HG03103 (cell line): ENCODE measurements at regions not wholly inside any gene's neighbourhood (a gene's known extent, or its start where the extent isn't known, plus 50 kb on each side); places are given as distances from the start of the nearest gene placed in this dataset.

Experiments
- ATAC-seq: cut with Tn5 transposase; IDR thresholded peaks from one replicate; pipeline ENCODE4 v1.9.1; 2021; ENCODE audit warnings: low read depth; ENCODE audit not compliant: unreplicated experiment

GRCh38 chr2:144693179-144693578 lies 173.3 kb upstream of the ZEB2 start:
- no peak for ATAC-seq

- ATAC-seq = no peak
These were observed 172.7 kb upstream of the ZEB2 start for GRCh38 chr2:144692661-144693060.

GRCh38 chr2:144690771-144691170 lies 170.9 kb upstream of the ZEB2 start:
- no peak for ATAC-seq

GRCh38 chr2:144686518-144687215 lies 166.7 kb upstream of the ZEB2 start:
- ATAC-seq = no peak

- ATAC-seq = no peak
These were observed 164.0 kb upstream of the ZEB2 start for GRCh38 chr2:144683966-144684365.

GRCh38 chr2:144683107-144683753 lies 163.3 kb upstream of the ZEB2 start:
- ATAC-seq = no peak

GRCh38 chr2:144682248-144682647 lies 162.3 kb upstream of the ZEB2 start:
- ATAC-seq = no peak

- ATAC-seq = no peak
These were observed 161.5 kb upstream of the ZEB2 start for GRCh38 chr2:144681389-144681788.

GRCh38 chr2:144679942-144680341 lies 160.0 kb upstream of the ZEB2 start:
- no peak for ATAC-seq

- ATAC-seq = no peak
These were observed 158.8 kb upstream of the ZEB2 start for GRCh38 chr2:144678736-144679135.

- ATAC-seq = no peak
These were observed 155.8 kb upstream of the ZEB2 start for GRCh38 chr2:144675731-144676130.

GRCh38 chr2:144675331-144675730 lies 155.4 kb upstream of the ZEB2 start:
- ATAC-seq = no peak

- ATAC-seq = no peak
These were observed 154.2 kb upstream of the ZEB2 start for GRCh38 chr2:144674071-144674470.

GRCh38 chr2:144673456-144673855 lies 153.5 kb upstream of the ZEB2 start:
- ATAC-seq = no peak

GRCh38 chr2:144671695-144672455 lies 152.0 kb upstream of the ZEB2 start:
- ATAC-seq = no peak

- no peak for ATAC-seq
These were observed 150.8 kb upstream of the ZEB2 start for GRCh38 chr2:144670738-144671137.

GRCh38 chr2:144670080-144670479 lies 150.2 kb upstream of the ZEB2 start:
- ATAC-seq = no peak

- ATAC-seq = no peak
These were observed 149.5 kb upstream of the ZEB2 start for GRCh38 chr2:144669196-144669987.

- ATAC-seq = no peak
These were observed 148.7 kb upstream of the ZEB2 start for GRCh38 chr2:144668493-144669110.

GRCh38 chr2:144666032-144666431 lies 146.1 kb upstream of the ZEB2 start:
- no peak for ATAC-seq
